Activated CD4-positive, alpha-beta T cell treated with anti-CD3 and anti-CD28 coated beads, Interleukin-2, Interleukin-4, amounts not matched to agents 100 ng/mL and 50 ng/mL, durations not matched to agents 16 hours and 8 hours (primary cell): ENCODE measurements at regions not wholly inside any gene's neighbourhood (a gene's known extent, or its start where the extent isn't known, plus 50 kb on each side); places are given as distances from the start of the nearest gene placed in this dataset.

Experiments
- DNase-seq: peaks from one replicate; pipeline ENCODE4 v3.0.0-alpha.2; 2020; ENCODE audit warnings: low spot score

DNA sequence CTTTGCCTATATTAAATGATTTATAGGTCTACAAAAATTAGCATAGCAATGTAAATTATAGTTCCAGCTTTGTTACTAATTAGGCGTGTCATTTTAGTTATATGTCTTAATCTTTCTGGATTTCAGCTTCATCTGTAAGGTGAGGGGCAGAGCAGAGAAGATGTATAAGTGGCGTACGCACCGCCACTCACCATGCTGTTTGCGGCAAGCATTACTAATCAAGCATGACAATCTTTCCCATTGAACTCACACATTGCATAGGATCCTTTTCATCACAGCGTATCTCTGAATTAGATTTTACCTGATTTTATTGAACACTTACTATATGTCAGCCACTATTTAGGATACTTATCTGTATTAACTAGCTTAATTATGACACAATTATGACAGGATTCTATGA, 183.6 kb upstream of the DLGAP1 start:
- DNase-seq, result no peak

- DNase-seq, result no peak
Measured at GRCh38 chr18:4637876-4638275, 182.8 kb upstream of the DLGAP1 start.

DNA sequence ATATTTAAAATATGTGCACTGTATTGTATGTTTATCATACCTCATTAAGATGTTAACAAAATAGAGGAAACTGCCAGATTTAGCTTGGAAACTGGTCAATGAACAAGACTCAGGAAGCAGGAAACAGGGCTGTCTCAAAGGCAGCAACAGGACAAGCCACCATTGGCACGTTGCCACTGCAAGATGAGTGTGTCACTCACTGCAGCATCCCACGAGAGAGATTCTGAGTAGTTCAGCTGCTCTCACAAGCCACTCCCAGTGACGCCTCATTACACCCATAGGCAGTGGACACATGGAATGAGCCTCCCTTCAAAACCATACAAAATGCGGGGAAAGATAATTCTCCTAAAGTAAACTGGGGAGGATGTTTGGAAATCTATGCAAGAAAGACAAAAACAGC, 181.9 kb upstream of the DLGAP1 start:
- no peak for DNase-seq

DNA sequence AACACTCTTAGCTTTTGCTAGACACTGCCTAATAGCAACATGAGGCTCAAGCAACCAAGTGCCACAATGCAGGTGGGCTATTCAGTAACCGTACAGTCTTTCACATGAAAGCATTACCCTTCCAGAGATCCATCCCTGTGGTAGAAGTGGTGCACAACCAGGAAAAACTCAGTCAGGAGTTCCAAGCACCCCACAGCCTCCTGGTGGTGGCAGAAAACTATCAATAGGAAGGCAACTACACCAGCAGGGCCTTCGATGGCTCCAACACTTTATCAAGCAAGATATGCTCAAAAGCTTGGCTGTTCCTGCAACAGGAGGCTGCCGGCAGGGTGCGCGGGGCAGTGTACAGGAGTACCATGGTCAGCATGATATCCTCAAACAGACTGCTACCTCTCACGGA, 176.1 kb upstream of the DLGAP1 start:
- DNase-seq, result no peak

- no peak for DNase-seq
Measured at GRCh38 chr18:4605212-4605611, 150.1 kb upstream of the DLGAP1 start.

- no peak for DNase-seq
Measured at GRCh38 chr18:4603955-4604354, 148.8 kb upstream of the DLGAP1 start.

DNA sequence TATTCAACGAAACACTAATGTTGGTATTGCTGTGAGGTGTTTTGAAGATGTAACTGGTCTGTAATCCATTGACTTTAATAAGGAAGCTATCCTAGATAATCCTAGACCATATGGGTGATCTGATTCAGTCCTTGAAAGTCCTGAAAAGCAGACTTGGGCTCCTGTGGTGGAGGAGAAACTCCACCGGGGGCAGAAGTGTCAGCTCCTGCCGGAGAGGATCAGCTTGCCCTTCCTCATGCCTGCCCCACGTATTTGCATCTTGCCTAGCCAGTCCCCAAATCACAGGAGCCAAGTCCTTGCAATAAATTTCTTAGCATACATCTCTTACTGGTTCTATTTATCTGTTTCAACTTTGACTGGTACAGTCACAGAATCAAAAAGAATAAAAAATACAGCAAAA, 144.2 kb upstream of the DLGAP1 start:
- no peak for DNase-seq

GRCh38 chr18:4597301-4597700, 142.2 kb upstream of the DLGAP1 start:
- no peak for DNase-seq

GRCh38 chr18:4593895-4594294, 138.8 kb upstream of the DLGAP1 start:
- no peak for DNase-seq

DNA sequence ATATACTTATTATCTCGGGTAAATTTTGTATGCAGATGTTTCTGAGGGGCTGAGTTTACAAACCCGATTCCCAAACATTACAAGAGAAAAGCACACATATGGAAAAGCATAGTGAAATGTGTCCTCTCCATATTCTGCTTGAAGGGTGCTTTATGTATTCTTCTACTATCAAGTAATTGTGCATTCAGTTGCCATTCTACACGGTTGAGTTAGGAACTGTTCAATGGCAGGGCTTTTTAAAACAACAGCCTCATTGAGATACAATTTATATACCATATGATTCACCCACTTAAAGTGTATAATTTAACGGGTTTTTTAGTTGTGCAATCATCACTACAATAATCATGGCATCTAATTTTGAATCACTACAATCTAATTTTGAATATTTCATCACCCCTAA, 138.4 kb upstream of the DLGAP1 start:
- no peak for DNase-seq

DNA sequence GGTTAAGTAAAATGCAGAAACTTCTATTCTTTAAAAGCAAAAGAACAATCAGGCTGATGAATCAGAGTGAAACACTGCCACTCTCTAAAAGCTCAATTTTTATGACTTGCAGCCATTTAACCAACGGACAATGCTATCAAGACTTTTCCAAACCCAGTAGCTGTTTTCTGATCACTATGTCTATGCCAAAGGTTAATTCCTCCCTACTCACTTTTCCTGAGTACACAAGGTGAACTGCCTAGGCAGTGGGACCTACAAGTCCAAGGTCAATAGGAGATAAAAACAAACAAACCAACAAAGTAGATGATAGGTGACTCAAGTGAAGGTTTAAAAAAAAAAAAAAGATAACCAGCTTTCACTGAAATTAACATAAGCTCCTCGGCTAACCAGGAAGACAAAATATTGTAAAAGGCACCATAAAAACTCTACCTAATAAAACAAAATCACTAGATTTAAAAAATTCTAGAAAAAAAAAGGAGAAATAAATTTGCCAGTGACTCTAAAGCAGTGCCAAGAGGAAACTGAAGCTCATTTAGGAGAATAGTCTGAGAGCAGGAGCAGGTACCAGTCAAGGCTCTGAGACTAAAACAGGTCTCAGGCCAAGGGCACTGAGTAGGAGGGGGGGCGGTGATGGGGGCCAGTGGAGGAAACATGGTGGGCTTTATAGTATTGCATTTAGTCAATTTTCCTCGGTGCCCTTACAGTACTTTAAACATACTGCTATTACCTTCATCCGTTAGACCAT, 134.1 kb upstream of the DLGAP1 start:
- no peak for DNase-seq

DNA sequence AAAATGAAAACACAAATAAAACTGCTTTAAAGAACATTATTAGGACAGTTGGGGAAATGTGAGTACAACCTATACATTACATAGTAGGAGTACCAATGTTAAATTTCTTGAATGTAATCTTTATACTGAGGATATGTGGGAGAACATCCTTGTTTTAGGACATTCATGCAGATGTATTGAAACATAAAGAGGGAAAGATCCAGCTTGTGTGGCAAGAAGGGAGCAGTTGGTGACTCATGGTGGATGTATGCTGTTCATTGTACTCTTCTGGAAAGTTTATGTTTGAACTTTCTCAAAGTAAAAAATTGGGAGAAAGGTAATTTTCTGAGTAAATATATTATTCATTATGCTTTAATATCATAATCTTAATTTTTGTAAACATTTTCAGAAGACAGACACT, 132.1 kb upstream of the DLGAP1 start:
- DNase-seq, result no peak

- DNase-seq, result no peak
Measured at GRCh38 chr18:4586731-4587130, 131.6 kb upstream of the DLGAP1 start.

DNA sequence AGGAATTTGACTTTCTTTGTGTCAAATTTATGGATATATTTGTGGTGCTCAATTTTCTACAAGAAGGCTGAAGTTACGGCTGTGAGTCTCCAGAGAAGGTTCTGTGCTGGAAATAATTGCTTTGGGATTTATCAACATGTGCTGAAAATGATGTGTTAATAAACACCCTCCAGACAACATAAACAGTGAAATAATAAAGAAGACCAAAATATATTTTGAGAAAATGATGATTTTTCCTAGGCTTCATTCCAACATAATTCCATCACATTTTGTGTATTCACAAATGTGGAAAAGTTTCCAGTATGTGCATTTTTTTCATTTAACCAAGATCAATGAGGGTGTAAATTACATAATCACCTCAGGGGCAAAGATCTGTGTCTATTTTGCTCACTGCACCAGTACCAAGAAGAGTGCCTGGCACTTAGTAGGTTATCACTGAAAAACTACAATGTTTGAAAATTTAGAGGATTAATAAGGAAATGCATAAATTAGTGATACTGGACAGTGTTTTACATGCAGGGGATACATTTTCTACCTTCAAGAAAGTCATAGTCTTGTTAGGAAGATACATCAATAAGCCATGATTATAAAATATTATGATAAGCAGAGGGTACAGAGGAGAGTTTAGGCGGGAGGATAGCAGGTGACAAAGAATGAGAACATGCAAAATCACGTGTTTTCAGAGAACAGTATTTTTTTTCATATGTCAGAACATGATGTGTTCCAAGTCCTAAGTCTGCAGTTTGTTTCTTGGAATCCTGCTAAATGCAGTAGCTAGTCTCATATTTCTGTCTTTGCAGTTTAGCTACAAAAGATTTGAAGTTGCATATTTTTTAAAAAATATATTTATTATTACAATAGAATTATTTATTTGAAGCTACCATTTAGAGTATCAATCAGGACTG, 127.6 kb upstream of the DLGAP1 start:
- DNase-seq, result no peak

DNA sequence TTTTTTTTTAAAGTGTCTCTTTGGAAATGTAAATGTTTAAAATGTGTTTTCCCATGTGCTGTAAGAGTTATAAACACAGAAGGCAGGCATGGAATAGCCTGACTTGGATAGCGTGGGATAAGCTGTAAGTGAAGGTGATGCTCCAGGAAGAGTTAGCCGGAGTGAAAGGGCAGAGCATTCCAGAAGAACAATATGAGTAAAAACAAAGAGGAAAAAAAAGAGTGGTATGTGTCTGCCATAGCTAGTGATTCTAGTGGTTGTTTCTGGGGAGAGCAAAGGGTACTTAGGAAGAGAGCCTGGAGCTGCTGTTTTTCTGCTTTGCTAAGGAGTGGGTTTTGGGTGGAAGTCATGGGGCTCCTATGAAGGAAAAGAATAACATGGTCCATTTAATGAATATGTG, 126.9 kb upstream of the DLGAP1 start:
- no peak for DNase-seq

GRCh38 chr18:4578449-4578848, 123.3 kb upstream of the DLGAP1 start:
- no peak for DNase-seq

GRCh38 chr18:4573735-4574134, 118.6 kb upstream of the DLGAP1 start:
- DNase-seq, result no peak

GRCh38 chr18:4557502-4557901, 102.4 kb upstream of the DLGAP1 start:
- DNase-seq, result no peak

GRCh38 chr18:4551001-4551360, 95.9 kb upstream of the DLGAP1 start:
- DNase-seq, result no peak

DNA sequence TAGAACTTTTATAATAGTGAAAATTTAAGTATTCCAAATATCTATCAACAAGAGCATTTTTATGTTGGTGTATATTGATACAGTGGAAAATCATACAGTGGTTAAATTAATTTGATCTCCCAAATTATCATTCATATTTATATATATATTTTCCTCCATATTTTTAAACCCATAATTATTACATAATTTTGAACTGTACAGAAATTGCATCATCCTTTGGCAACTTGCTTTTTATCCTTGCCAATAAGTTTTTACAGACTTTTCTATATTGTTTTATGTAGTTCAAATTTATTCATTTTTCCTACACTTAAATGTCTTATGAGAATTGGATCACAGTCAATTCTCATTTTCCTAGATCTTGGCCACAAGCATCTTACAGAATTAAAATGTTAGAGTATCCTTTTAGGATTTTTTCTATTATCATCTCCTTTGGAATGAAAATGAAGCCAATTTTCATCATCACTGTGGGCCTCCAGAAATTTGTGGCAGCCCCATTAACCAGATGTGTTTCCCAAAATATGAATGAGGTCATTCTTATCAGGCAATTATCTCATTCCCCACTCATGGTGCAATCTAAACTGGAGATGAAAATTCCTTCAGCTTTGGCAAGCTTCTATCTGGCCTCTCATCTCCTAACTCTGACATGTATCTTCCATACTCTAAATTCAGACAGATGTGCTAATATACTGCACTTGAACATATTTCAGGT, 94.2 kb upstream of the DLGAP1 start:
- DNase-seq, result no peak

DNA sequence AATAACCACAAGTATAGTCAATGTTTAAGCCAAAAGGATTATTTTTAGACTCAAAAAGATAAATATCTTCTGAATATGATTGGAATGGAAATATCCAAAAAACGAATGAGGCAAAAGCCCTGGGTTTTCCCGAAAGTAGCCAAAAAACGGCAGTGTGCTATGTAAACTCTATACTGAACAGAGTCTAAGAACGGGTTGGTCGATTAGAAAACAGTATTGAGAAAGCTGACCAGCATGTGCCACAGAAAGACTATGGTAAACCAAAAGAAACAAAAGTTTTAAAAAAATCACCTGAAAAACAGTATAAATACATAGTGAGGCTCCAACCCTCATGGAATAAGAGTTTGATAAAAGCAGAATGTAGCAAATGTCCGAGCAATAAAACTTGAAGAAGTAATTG, 92.0 kb upstream of the DLGAP1 start:
- no peak for DNase-seq

GRCh38 chr18:4544142-4544541, 89.0 kb upstream of the DLGAP1 start:
- no peak for DNase-seq

- DNase-seq, result no peak
Measured at GRCh38 chr18:4543711-4544110, 88.6 kb upstream of the DLGAP1 start.
